ENCODE measurements at regions not wholly inside any gene's neighbourhood (a gene's known extent, or its start where the extent isn't known, plus 50 kb on each side); places are given as distances from the start of the nearest gene placed in this dataset.

- TF ChIP-seq, protein P1, sequence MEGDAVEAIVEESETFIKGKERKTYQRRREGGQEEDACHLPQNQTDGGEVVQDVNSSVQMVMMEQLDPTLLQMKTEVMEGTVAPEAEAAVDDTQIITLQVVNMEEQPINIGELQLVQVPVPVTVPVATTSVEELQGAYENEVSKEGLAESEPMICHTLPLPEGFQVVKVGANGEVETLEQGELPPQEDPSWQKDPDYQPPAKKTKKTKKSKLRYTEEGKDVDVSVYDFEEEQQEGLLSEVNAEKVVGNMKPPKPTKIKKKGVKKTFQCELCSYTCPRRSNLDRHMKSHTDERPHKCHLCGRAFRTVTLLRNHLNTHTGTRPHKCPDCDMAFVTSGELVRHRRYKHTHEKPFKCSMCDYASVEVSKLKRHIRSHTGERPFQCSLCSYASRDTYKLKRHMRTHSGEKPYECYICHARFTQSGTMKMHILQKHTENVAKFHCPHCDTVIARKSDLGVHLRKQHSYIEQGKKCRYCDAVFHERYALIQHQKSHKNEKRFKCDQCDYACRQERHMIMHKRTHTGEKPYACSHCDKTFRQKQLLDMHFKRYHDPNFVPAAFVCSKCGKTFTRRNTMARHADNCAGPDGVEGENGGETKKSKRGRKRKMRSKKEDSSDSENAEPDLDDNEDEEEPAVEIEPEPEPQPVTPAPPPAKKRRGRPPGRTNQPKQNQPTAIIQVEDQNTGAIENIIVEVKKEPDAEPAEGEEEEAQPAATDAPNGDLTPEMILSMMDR (IDR thresholded peaks at IDR 0.05 in 4 of 5, conservative IDR thresholded peaks at IDR 0.05 in 1 of 5) = no peak
- TF ChIP-seq POLR2A (IDR thresholded peaks at IDR 0.05) = no peak
Observed at GRCh38 chr11:115910379-115910778, 406.2 kb upstream of the CADM1 start.

All from gastrocnemius medialis (tissue), 4 donors.